Activated naive CD8-positive, alpha-beta T cell treated with anti-CD3 and anti-CD28 coated beads for 36 hours (primary cell): ENCODE measurements at regions not wholly inside any gene's neighbourhood (a gene's known extent, or its start where the extent isn't known, plus 50 kb on each side); places are given as distances from the start of the nearest gene placed in this dataset.

ENCODE experiments used
- DNase-seq: peaks from one replicate; pipeline ENCODE4 v3.0.0; 2021
- H3K27ac Mint-ChIP-seq: one replicate; pipeline ENCODE4 v1.8.0; 2022; ENCODE audit warnings: mild to moderate bottlenecking, moderate library complexity, mixed read lengths
- H3K27me3 Mint-ChIP-seq: one replicate; pipeline ENCODE4 v1.8.0; 2022; ENCODE audit warnings: mild to moderate bottlenecking, mixed read lengths
- H3K36me3 Mint-ChIP-seq: one replicate; pipeline ENCODE4 v1.8.0; 2021; ENCODE audit warnings: mild to moderate bottlenecking, mixed read lengths
- H3K4me1 Mint-ChIP-seq: one replicate; pipeline ENCODE4 v1.8.0; 2021; ENCODE audit warnings: mixed read lengths
- H3K4me3 Mint-ChIP-seq: one replicate; pipeline ENCODE4 v1.8.0; 2022; ENCODE audit warnings: mild to moderate bottlenecking, moderate library complexity, mixed read lengths
- H3K9me3 Mint-ChIP-seq: one replicate; pipeline ENCODE4 v1.8.0; 2022; ENCODE audit warnings: mixed read lengths

GRCh38 chr2:181367906-181368435 is 89.2 kb upstream of the ITGA4 start:
- DNase-seq, result no peak
- Mint-ChIP-seq H3K4me1 (peaks cover 18% of the 10 kb centered on the region), H3K36me3 (peaks cover 10% of the 10 kb centered on the region), H3K27ac (no peak overlapping the region), H3K9me3 (no peaks in the 10 kb centered on the region), H3K4me3 (no peak overlapping the region), H3K27me3 (no peaks in the 10 kb centered on the region)

- H3K4me1 Mint-ChIP-seq, result peaks cover 22% of the 10 kb centered on the region
- peaks cover 7% of the 10 kb centered on the region for H3K36me3 Mint-ChIP-seq
- no peak for DNase-seq
- H3K9me3 Mint-ChIP-seq, result no peaks in the 10 kb centered on the region
- no peaks in the 10 kb centered on the region for H3K27me3 Mint-ChIP-seq
- H3K27ac Mint-ChIP-seq, result no peak overlapping the region
- H3K4me3 Mint-ChIP-seq, result no peak overlapping the region
Measured at GRCh38 chr2:181370126-181370525, 87.1 kb upstream of the ITGA4 start.

GRCh38 chr2:181371195-181371594 is 86.0 kb upstream of the ITGA4 start:
- DNase-seq, result no peak
- Mint-ChIP-seq H3K4me3 (no peak overlapping the region), H3K27ac (no peak overlapping the region), H3K36me3 (peaks cover 5% of the 10 kb centered on the region), H3K9me3 (no peaks in the 10 kb centered on the region), H3K4me1 (peaks cover 23% of the 10 kb centered on the region), H3K27me3 (no peaks in the 10 kb centered on the region)

DNA sequence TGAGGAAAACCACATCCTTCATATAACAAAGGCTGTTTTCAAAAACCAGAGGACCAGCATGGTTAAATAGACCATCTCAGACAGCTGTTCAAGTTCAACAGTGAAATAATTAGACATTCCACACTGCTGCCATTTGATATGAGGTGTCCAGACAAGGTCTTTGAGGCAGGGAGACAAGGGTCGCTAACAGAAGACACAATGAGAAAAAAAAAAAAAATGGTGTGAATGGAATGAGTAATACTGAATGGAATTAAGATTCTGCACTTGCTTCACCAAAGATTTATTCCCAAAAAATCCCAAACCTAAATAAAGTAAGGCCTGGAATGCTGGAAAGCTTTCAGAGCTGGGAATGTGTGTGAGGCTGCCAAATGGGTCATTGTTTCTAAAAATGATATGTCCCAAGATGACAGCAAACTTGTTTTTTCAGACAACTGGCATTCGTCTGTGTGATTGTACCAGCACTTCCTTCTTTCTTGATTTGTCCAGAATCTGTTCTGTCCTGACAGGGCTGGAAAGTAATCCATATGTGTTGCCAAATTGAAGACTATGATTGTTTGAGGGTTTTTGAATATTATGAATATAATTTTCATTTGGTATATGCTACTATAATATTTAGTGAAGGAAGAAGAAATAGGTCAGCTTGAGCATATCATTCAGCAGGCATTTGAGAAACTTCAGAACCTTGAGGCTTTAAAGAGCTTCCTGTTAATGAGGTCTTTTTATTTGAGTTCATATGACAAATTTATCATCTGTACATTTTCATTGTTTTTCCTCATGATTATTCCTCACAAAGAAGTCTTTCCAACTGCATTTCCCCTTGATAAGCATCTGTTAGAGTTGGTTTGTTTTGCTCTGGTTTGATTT is 85.2 kb upstream of the ITGA4 start:
- Mint-ChIP-seq H3K9me3 (no peaks in the 10 kb centered on the region), H3K27ac (peak overlapping the region; percentile 70), H3K4me1 (peaks cover 23% of the 10 kb centered on the region), H3K36me3 (peaks cover 3% of the 10 kb centered on the region), H3K4me3 (no peak overlapping the region), H3K27me3 (no peaks in the 10 kb centered on the region)
- no peak for DNase-seq

GRCh38 chr2:181372646-181373040 is 84.5 kb upstream of the ITGA4 start:
- Mint-ChIP-seq H3K27ac (no peak overlapping the region), H3K9me3 (no peaks in the 10 kb centered on the region), H3K27me3 (no peaks in the 10 kb centered on the region), H3K36me3 (peaks cover 3% of the 10 kb centered on the region), H3K4me3 (no peak overlapping the region), H3K4me1 (peaks cover 23% of the 10 kb centered on the region)
- DNase-seq, result no peak

- no peaks in the 10 kb centered on the region for H3K9me3 Mint-ChIP-seq
- no peak for DNase-seq
- H3K27me3 Mint-ChIP-seq, result no peaks in the 10 kb centered on the region
- no peaks in the 10 kb centered on the region for H3K36me3 Mint-ChIP-seq
- no peak overlapping the region for H3K4me3 Mint-ChIP-seq
- no peak overlapping the region for H3K27ac Mint-ChIP-seq
- H3K4me1 Mint-ChIP-seq, result peaks cover 23% of the 10 kb centered on the region
Measured at GRCh38 chr2:181374781-181375675, 82.2 kb upstream of the ITGA4 start.

GRCh38 chr2:181376442-181376841 is 80.7 kb upstream of the ITGA4 start:
- H3K4me1 Mint-ChIP-seq, result peaks cover 17% of the 10 kb centered on the region

DNA sequence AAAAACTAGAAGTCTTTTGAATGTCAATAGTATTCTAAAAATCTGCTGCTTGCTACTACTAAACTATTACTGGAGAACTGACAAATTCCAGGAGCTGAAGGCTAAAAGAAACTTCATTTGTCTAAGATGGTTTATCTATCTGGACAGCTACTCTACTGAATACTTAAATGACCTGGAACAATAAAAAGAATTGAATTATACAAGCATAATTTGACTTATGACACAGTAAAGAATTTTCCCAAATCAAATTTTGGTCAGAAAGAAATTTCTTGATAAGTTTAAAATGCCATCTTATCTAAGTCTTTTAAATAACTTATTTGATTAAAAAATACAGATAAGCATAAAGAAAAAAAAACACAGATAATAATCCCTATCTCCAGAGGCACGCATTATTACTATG is 80.2 kb upstream of the ITGA4 start:
- Mint-ChIP-seq H3K27ac (no peak overlapping the region), H3K36me3 (no peaks in the 10 kb centered on the region), H3K4me3 (no peak overlapping the region), H3K27me3 (no peaks in the 10 kb centered on the region), H3K9me3 (no peaks in the 10 kb centered on the region), H3K4me1 (peaks cover 11% of the 10 kb centered on the region)
- no peak for DNase-seq

More at GRCh38 chr2:181376442-181376841, 80.7 kb upstream of the ITGA4 start:
- H3K27me3 Mint-ChIP-seq, result no peaks in the 10 kb centered on the region
- no peak overlapping the region for H3K27ac Mint-ChIP-seq
- no peak for DNase-seq
- H3K9me3 Mint-ChIP-seq, result no peaks in the 10 kb centered on the region
- H3K4me3 Mint-ChIP-seq, result no peak overlapping the region
- H3K36me3 Mint-ChIP-seq, result no peaks in the 10 kb centered on the region

DNA sequence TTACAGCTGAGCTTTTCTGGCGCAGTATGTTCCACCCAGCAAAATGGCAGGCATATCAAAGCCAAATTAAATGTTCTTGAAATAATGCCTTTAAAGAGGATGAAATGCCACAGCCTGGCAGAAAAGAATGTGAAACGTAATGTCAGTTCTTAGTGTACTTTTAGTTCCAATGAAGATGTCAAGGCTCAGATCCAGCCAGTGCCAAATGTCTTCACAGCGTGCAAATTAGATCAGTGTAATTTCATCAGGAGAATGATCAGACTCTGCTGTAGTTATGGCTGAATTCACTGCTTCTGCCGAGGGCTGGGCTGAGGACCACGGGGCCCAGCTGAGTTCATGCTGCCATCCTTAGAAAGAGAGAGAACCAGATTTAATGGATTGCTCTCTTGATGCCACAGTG is 78.7 kb upstream of the ITGA4 start:
- no peak overlapping the region for H3K4me3 Mint-ChIP-seq
- H3K4me1 Mint-ChIP-seq, result peaks cover 5% of the 10 kb centered on the region
- H3K36me3 Mint-ChIP-seq, result no peaks in the 10 kb centered on the region
- DNase-seq, result no peak
- H3K9me3 Mint-ChIP-seq, result peaks cover 1% of the 10 kb centered on the region
- H3K27me3 Mint-ChIP-seq, result no peaks in the 10 kb centered on the region
- no peak overlapping the region for H3K27ac Mint-ChIP-seq

GRCh38 chr2:181380581-181380980 is 76.6 kb upstream of the ITGA4 start:
- H3K4me1 Mint-ChIP-seq, result no peaks in the 10 kb centered on the region
- no peak overlapping the region for H3K4me3 Mint-ChIP-seq
- peaks cover 6% of the 10 kb centered on the region for H3K9me3 Mint-ChIP-seq
- H3K36me3 Mint-ChIP-seq, result peaks cover 11% of the 10 kb centered on the region
- no peak for DNase-seq
- H3K27ac Mint-ChIP-seq, result no peak overlapping the region
- no peaks in the 10 kb centered on the region for H3K27me3 Mint-ChIP-seq

- H3K9me3 Mint-ChIP-seq, result peaks cover 7% of the 10 kb centered on the region
- H3K27me3 Mint-ChIP-seq, result no peaks in the 10 kb centered on the region
- H3K27ac Mint-ChIP-seq, result no peak overlapping the region
- no peak overlapping the region for H3K4me3 Mint-ChIP-seq
- DNase-seq, result no peak
- no peaks in the 10 kb centered on the region for H3K4me1 Mint-ChIP-seq
- peaks cover 14% of the 10 kb centered on the region for H3K36me3 Mint-ChIP-seq
Measured at GRCh38 chr2:181384923-181385322, 72.3 kb upstream of the ITGA4 start.

GRCh38 chr2:181389524-181389923 is 67.7 kb upstream of the ITGA4 start:
- Mint-ChIP-seq H3K36me3 (peaks cover 17% of the 10 kb centered on the region), H3K4me3 (no peak overlapping the region), H3K27ac (no peak overlapping the region), H3K27me3 (no peaks in the 10 kb centered on the region), H3K9me3 (peaks cover 8% of the 10 kb centered on the region), H3K4me1 (peaks cover 17% of the 10 kb centered on the region)
- no peak for DNase-seq

DNA sequence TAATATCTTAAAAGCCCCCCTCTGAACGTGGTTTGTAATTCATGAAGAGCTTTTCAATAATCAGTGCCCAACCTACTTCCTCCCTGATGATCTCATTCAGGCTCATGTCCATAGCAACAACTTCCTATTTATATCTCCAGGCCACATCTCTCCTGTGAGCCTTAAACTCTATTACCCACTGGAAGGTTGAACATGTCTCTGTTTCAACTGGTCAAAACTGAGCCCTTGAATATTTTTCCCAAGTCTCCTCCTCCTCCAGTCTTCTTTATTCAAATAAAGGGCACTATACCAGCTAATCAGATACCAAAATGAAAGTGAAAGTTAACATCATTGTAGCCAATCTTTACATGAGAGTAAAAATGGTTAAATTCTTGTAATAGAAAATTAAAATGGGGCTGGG is 63.7 kb upstream of the ITGA4 start:
- Mint-ChIP-seq H3K27me3 (no peaks in the 10 kb centered on the region), H3K36me3 (peaks cover 13% of the 10 kb centered on the region), H3K4me3 (peak overlapping the region; percentile 58), H3K27ac (peak overlapping the region; percentile 92), H3K4me1 (peaks cover 31% of the 10 kb centered on the region), H3K9me3 (peaks cover 9% of the 10 kb centered on the region)
- DNase-seq, result no peak

DNA sequence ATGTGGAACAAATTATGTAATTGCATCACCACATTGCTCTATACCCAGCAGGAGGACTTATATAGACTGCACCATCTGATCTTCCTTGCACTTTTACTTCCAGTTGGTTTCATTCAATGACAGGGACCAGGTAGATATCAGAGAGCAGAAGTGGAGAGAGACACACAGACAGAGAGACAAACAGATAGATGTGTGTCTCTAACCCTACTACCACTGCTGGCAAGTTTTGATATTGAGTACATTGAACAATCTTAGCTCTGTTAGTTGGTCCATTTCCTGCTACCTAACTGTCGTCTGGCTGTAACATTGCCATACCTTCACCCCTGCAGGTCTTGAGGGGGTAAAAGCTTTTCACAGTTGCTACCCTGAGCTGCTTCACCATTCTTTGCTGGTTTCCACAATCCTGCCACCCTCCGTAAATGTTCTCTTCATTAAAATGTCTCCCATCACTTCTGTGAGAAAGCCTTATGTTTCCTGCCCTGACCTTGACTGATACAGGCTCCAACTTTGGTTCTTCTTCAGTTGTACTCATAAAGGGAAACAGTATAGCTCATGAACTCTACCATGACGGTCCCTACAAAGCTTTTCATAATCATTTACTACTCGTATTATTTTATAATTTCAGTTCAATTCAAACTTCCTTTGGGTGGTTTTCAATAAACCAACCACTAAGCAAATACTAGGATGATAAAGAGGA is 62.3 kb upstream of the ITGA4 start:
- peak overlapping the region; percentile 6 for H3K4me3 Mint-ChIP-seq
- DNase-seq, result no peak
- H3K27ac Mint-ChIP-seq, result peak overlapping the region; percentile 54
- H3K4me1 Mint-ChIP-seq, result peaks cover 31% of the 10 kb centered on the region
- H3K27me3 Mint-ChIP-seq, result no peaks in the 10 kb centered on the region
- H3K9me3 Mint-ChIP-seq, result peaks cover 9% of the 10 kb centered on the region
- H3K36me3 Mint-ChIP-seq, result peaks cover 13% of the 10 kb centered on the region

- Mint-ChIP-seq H3K9me3 (peaks cover 9% of the 10 kb centered on the region), H3K36me3 (peaks cover 13% of the 10 kb centered on the region), H3K4me1 (peaks cover 31% of the 10 kb centered on the region), H3K27me3 (no peaks in the 10 kb centered on the region), H3K27ac (no peak overlapping the region), H3K4me3 (no peak overlapping the region)
- DNase-seq, result no peak
Measured at GRCh38 chr2:181395851-181396250, 61.3 kb upstream of the ITGA4 start.
